Endothelial cell of umbilical vein (primary cell): ENCODE measurements at regions not wholly inside any gene's neighbourhood (a gene's known extent, or its start where the extent isn't known, plus 50 kb on each side); places are given as distances from the start of the nearest gene placed in this dataset.

Experiments
- BruUV-seq: library from RNA; stranded (reverse); fragments of 400-500 nt; replicated peaks from 2 replicates; lab custom pipeline; 2021; lab: Mats Ljungman, UMichigan
- CTCF ChIA-PET: fragments of 300-600, 350-600 bp; sonication (Branson Sonifier 250); formaldehyde crosslinking; loops from one replicate; lab custom pipeline; 2021; ENCODE audit warnings: antibody characterized with exemption, inconsistent platforms; lab: Charles Lee
- POLR2A ChIA-PET: fragments of 300-600, 350-600 bp; sonication (Branson Sonifier 250); formaldehyde crosslinking; loops from one replicate; lab custom pipeline; 2021; ENCODE audit warnings: antibody characterized with exemption, inconsistent platforms; lab: Charles Lee
- DNase-seq: peaks from one replicate; pipeline ENCODE4 v3.0.0-alpha.2; 2011; ENCODE audit warnings: low read depth, low spot score
- FAIRE-seq: peaks from 2 replicates; lab custom pipeline; 2011; peaks lifted over from hg19 to GRCh38; lab: Jason Lieb, UNC
- H2AFZ ChIP-seq: 2 replicates; pipeline ENCODE4 v1.6.0; 2012; ENCODE audit warnings: low read depth, low read length, control low read depth, inconsistent platforms
- H3K27ac ChIP-seq: 2 replicates; pipeline ENCODE4 v1.5.1; 2011; ENCODE audit warnings: low read depth, mild to moderate bottlenecking, control low read depth, low read length, moderate library complexity; ENCODE audit not compliant: insufficient read depth
- H3K27me3 ChIP-seq, 2 experiments: 2 replicates each; pipeline versions ENCODE4 v1.6.0 to v1.6.1; 2011; ENCODE audit warnings: low read length in 2 of 2, mixed read lengths in 1 of 2; ENCODE audit not compliant: control insufficient read depth in 2 of 2, insufficient read depth in 2 of 2
- H3K36me3 ChIP-seq, 2 experiments: 2 replicates in 1 of 2; 3 replicates in 1 of 2; pipeline ENCODE4 v1.5.1; 2011; ENCODE audit warnings: low read length in 2 of 2, mild to moderate bottlenecking in 1 of 2, moderate library complexity in 1 of 2; ENCODE audit not compliant: control insufficient read depth in 2 of 2, insufficient read depth in 2 of 2; ENCODE audit errors: extremely low read depth in 1 of 2
- H3K4me1 ChIP-seq: 3 replicates; pipeline ENCODE4 v1.5.1; 2011; ENCODE audit warnings: mild to moderate bottlenecking, low read length; ENCODE audit not compliant: control insufficient read depth, insufficient read depth; ENCODE audit errors: extremely low read depth
- H3K4me2 ChIP-seq: 2 replicates; pipeline ENCODE4 v1.6.1; 2011; ENCODE audit warnings: low read length, control low read depth, mixed read lengths; ENCODE audit not compliant: insufficient read depth
- H3K4me3 ChIP-seq, 3 experiments: fragments of 200-600 bp in 1 of 3; sonication (generic), shearing (Covaris generic) in 1 of 3; replicated peaks in 1 of 3; 2 replicates each; pipeline ENCODE4 v1.5.1; 2011 to 2016; ENCODE audit warnings: control low read depth in 3 of 3, low read length in 3 of 3, mild to moderate bottlenecking in 2 of 3, inconsistent platforms in 1 of 3, low read depth in 1 of 3, moderate library complexity in 1 of 3; ENCODE audit not compliant: insufficient read depth in 1 of 3
- H3K79me2 ChIP-seq: 2 replicates; pipeline ENCODE4 v1.6.0; 2012; ENCODE audit warnings: low read length, inconsistent platforms; ENCODE audit not compliant: control insufficient read depth, insufficient read depth
- H3K9ac ChIP-seq: replicated peaks from 2 replicates; pipeline ENCODE3; 2011; ENCODE audit warnings: low read length, control low read depth; ENCODE audit not compliant: insufficient read depth; ENCODE audit errors: extremely low read depth
- H3K9me1 ChIP-seq: replicated peaks from 3 replicates; pipeline ENCODE4 v1.6.0; 2011; ENCODE audit warnings: mild to moderate bottlenecking, low read length; ENCODE audit not compliant: control insufficient read depth, insufficient read depth; ENCODE audit errors: extremely low read depth
- H3K9me3 ChIP-seq: replicated peaks from 2 replicates; pipeline ENCODE4 v1.5.1; 2012; ENCODE audit warnings: low read length, inconsistent platforms; ENCODE audit not compliant: control insufficient read depth, insufficient read depth
- H4K20me1 ChIP-seq: replicated peaks from 2 replicates; pipeline ENCODE3; 2011; ENCODE audit warnings: mild to moderate bottlenecking, low read length; ENCODE audit not compliant: control insufficient read depth, insufficient read depth; ENCODE audit errors: extremely low read depth
- EZH2 ChIP-seq: IDR thresholded peaks from 2 replicates; pipeline ENCODE4 v1.6.1; 2012; ENCODE audit warnings: borderline replicate concordance, low read depth, mild to moderate bottlenecking, moderate library complexity, low read length, inconsistent platforms; ENCODE audit not compliant: severe bottlenecking
- FOS ChIP-seq: IDR thresholded peaks from 2 replicates; pipeline ENCODE4 v1.6.1; 2011; ENCODE audit warnings: mild to moderate bottlenecking, low read length, moderate library complexity, borderline replicate concordance; ENCODE audit not compliant: insufficient read depth
- GATA2 ChIP-seq: IDR thresholded peaks from 2 replicates; pipeline ENCODE4 v1.7.0; 2011; ENCODE audit warnings: low read depth, mild to moderate bottlenecking, moderate library complexity, mixed read lengths, low read length; ENCODE audit not compliant: insufficient read length, insufficient read depth
- JUN ChIP-seq: IDR thresholded peaks from 2 replicates; pipeline ENCODE4 v1.6.1; 2011; ENCODE audit warnings: borderline replicate concordance, low read depth; ENCODE audit not compliant: insufficient read length, insufficient read depth
- MYC ChIP-seq: IDR thresholded peaks from one replicate; pipeline ENCODE4 v1.6.1; 2011; ENCODE audit warnings: mild to moderate bottlenecking, low read depth, low read length
- POLR2A ChIP-seq: IDR thresholded peaks from 2 replicates; pipeline ENCODE4 v1.6.1; 2012; ENCODE audit warnings: low read depth, mild to moderate bottlenecking, control low read depth, low read length
- POLR2AphosphoS5 ChIP-seq: IDR thresholded peaks from 2 replicates; pipeline ENCODE4 v1.6.1; 2012; ENCODE audit warnings: low read depth, mild to moderate bottlenecking, control low read depth, low read length, moderate library complexity; ENCODE audit not compliant: insufficient read depth
- dilution Hi-C: fragments of 300-500 bp; cut with MboI; formaldehyde crosslinking; loops from one replicate; pipeline ENCODE4 v1.15.0; 2019; ENCODE audit warnings: low sequenced_read_pairs; ENCODE audit not compliant: extremely low pct_ligation_motif_present
- intact Hi-C: fragments of 100-400 bp; cut with micrococcal nuclease; formaldehyde crosslinking; loops from one replicate; pipeline ENCODE4 v1.10.0; 2022
- TF ChIP-seq, protein P1 (sequence below): IDR thresholded peaks from 2 replicates; pipeline ENCODE4 v1.6.1; 2011; ENCODE audit not compliant: insufficient read depth, insufficient read length
- TF ChIP-seq, protein P2 (sequence below), 2 donors: IDR thresholded peaks; 1 replicate in 1 of 2; 2 replicates in 1 of 2; pipeline ENCODE4 v1.5.1; 2011; ENCODE audit warnings: low read length in 2 of 2, mild to moderate bottlenecking in 2 of 2, moderate library complexity in 2 of 2, control low read depth in 1 of 2, inconsistent platforms in 1 of 2, low read depth in 1 of 2; ENCODE audit not compliant: insufficient read depth in 1 of 2; ENCODE audit errors: extremely low read depth in 1 of 2

DNA sequence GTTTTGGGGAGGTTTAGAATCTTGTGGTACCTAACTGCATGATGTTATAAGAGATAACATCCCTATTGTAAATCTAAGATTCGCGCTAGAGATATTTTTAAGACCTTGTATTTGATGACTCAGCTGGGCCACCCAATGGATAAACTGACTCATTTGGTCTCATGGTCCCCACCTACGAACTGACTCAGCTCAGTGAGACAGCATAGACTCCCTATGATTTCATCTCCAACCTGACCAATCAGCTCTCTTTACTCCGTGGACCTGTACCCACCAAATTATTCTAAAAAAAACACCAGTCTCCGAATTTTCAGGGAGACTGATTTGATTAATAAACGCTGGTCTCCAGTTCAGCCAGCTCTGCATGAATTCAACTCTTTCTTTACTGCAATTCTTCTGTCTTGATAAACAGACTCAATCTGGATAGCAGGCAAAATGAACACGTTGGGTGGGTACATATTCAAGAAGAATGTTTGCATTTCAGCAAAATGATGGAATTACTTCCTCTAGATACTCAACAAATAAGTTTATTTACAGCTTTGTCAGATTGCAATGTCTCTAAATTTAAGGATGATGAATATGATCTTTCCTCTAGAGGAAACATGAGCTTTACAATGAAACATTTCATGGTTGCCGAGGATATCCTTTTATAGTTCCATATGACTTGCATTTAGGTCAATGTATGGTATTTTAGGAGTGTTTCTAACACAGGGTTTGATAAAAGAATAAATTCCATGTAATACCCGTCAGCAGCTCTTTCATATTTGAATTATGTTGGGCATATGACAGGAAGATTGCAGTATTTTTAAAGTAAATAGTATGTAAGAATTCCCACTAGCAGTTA lies 516.6 kb upstream of the RGS18 start:
- no peak overlapping the region for H3K27ac ChIP-seq
- CTCF ChIA-PET, result no interaction called here

DNA sequence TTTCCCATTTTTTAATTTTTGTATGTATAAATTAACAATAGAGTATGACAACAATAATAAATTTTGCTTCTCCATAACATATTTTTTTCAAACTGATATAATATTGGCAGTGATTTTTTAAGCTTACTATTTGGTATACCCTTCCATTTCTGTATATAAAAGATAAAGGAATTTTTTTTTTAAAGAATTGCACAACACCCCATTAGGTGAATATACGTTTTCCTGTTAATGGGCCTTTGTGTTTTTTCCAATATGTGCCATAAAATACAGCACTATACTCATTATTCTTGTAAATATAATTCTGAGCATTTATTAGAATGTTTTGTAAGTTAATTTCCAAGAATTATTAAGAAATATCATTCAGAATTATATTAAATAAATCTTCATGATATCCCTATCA lies 515.2 kb upstream of the RGS18 start:
- Histone ChIP-seq H3K27ac (no peak overlapping the region), H4K20me1 (no peaks in the 10 kb centered on the region), H3K4me3 (no peak overlapping the region), H3K4me2 (no peak overlapping the region), H3K9me1 (no peaks in the 10 kb centered on the region), H3K27me3 (no peaks in the 10 kb centered on the region), H2AFZ (no peak overlapping the region), H3K79me2 (no peaks in the 10 kb centered on the region), H3K9ac (no peak overlapping the region), H3K4me1 (no peaks in the 10 kb centered on the region), H3K9me3 (no peaks in the 10 kb centered on the region), H3K36me3 (no peaks in the 10 kb centered on the region)
- dilution Hi-C loops, result no loop called here
- ChIA-PET CTCF (no interaction called here), POLR2A (no interaction called here)
- intact Hi-C loops, result no loop called here
- FAIRE-seq (no peak), DNase-seq (no peak)
- BruUV-seq, result no TSS peak
- TF ChIP-seq POLR2AphosphoS5 (no peak), FOS (no peak), EZH2 (no peak), GATA2 (no peak), JUN (no peak), POLR2A (no peak), MYC (no peak)
- TF ChIP-seq, protein P1, sequence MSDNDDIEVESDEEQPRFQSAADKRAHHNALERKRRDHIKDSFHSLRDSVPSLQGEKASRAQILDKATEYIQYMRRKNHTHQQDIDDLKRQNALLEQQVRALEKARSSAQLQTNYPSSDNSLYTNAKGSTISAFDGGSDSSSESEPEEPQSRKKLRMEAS, result no peak
- TF ChIP-seq, protein P2, sequence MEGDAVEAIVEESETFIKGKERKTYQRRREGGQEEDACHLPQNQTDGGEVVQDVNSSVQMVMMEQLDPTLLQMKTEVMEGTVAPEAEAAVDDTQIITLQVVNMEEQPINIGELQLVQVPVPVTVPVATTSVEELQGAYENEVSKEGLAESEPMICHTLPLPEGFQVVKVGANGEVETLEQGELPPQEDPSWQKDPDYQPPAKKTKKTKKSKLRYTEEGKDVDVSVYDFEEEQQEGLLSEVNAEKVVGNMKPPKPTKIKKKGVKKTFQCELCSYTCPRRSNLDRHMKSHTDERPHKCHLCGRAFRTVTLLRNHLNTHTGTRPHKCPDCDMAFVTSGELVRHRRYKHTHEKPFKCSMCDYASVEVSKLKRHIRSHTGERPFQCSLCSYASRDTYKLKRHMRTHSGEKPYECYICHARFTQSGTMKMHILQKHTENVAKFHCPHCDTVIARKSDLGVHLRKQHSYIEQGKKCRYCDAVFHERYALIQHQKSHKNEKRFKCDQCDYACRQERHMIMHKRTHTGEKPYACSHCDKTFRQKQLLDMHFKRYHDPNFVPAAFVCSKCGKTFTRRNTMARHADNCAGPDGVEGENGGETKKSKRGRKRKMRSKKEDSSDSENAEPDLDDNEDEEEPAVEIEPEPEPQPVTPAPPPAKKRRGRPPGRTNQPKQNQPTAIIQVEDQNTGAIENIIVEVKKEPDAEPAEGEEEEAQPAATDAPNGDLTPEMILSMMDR (IDR thresholded peaks at IDR 0.05; ENCODE audit: extremely low read depth in 1 of 2, insufficient read depth in 1 of 2, low read depth in 1 of 2, low read length in 2 of 2), result no peak

More for the DNA sequence above, 516.6 kb upstream of the RGS18 start:
- Histone ChIP-seq H2AFZ (peak overlapping the region; percentile 18), H4K20me1 (no peaks in the 10 kb centered on the region), H3K4me2 (no peak overlapping the region), H3K79me2 (no peaks in the 10 kb centered on the region), H3K4me1 (no peaks in the 10 kb centered on the region), H3K36me3 (no peaks in the 10 kb centered on the region), H3K9ac (no peak overlapping the region), H3K27me3 (no peaks in the 10 kb centered on the region), H3K9me3 (no peaks in the 10 kb centered on the region), H3K4me3 (no peak overlapping the region), H3K9me1 (no peaks in the 10 kb centered on the region)
- DNase-seq (no peak), FAIRE-seq (no peak)
- BruUV-seq, result no TSS peak
- POLR2A ChIA-PET, result no interaction called here
- intact Hi-C loops, result no loop called here
- dilution Hi-C loops, result no loop called here
- TF ChIP-seq POLR2A (no peak), FOS (no peak), GATA2 (no peak), MYC (no peak)
